DND-41 (cell line): ENCODE measurements at regions not wholly inside any gene's neighbourhood (a gene's known extent, or its start where the extent isn't known, plus 50 kb on each side); places are given as distances from the start of the nearest gene placed in this dataset.

Experiments used
- ATAC-seq: fragments of 200-7000 bp; cut with Tn5 transposase; 3 replicates; pipeline ENCODE4 v1.9.1; 2021; ENCODE audit warnings: low read depth; ENCODE audit not compliant: insufficient read depth
- DNase-seq: peaks from one replicate; pipeline ENCODE4 v3.0.0-alpha.2; 2020
- H2AFZ ChIP-seq: 2 replicates; pipeline ENCODE4 v1.6.0; 2012; ENCODE audit warnings: low read depth, low read length
- H3K27ac ChIP-seq: 2 replicates; pipeline ENCODE4 v1.5.1; 2012; ENCODE audit warnings: low read length, inconsistent platforms
- H3K27me3 ChIP-seq: fragments of 200-600 bp; sonication (generic); 2 replicates; pipeline ENCODE4 v1.6.0; 2012; ENCODE audit warnings: low read length, mild to moderate bottlenecking, inconsistent platforms; ENCODE audit not compliant: insufficient read depth, poor library complexity
- H3K36me3 ChIP-seq: 2 replicates; pipeline ENCODE4 v1.5.1; 2012; ENCODE audit warnings: low read length, inconsistent platforms; ENCODE audit not compliant: insufficient read depth
- H3K4me1 ChIP-seq: 2 replicates; pipeline ENCODE4 v1.5.1; 2012; ENCODE audit warnings: mild to moderate bottlenecking, low read length; ENCODE audit not compliant: insufficient read depth
- H3K4me2 ChIP-seq: 2 replicates; pipeline ENCODE4 v1.6.0; 2012; ENCODE audit warnings: mild to moderate bottlenecking, moderate library complexity, low read length, inconsistent platforms; ENCODE audit not compliant: insufficient read depth
- H3K4me3 ChIP-seq, 2 experiments: fragments of 200-600 bp in 1 of 2; shearing (Covaris generic) in 1 of 2; 2 replicates each; pipeline ENCODE4 v1.5.1; 2012 to 2016; ENCODE audit warnings: inconsistent platforms in 2 of 2, low read length in 2 of 2, mild to moderate bottlenecking in 2 of 2, low read depth in 1 of 2, moderate library complexity in 1 of 2
- H3K79me2 ChIP-seq: 2 replicates; pipeline ENCODE4 v1.6.0; 2012; ENCODE audit warnings: low read length, inconsistent platforms; ENCODE audit not compliant: insufficient read depth
- H3K9ac ChIP-seq: 2 replicates; pipeline ENCODE4 v1.6.0; 2012; ENCODE audit warnings: low read depth, mild to moderate bottlenecking, inconsistent platforms, low read length, moderate library complexity
- H3K9me3 ChIP-seq: 2 replicates; pipeline ENCODE4 v1.5.1; 2012; ENCODE audit warnings: low read length, moderate library complexity, mild to moderate bottlenecking, inconsistent platforms; ENCODE audit not compliant: insufficient read depth, severe bottlenecking
- H4K20me1 ChIP-seq: 2 replicates; pipeline ENCODE4 v1.6.0; 2012; ENCODE audit warnings: low read length; ENCODE audit not compliant: insufficient read depth
- CTCF ChIP-seq: IDR thresholded peaks from 2 replicates; pipeline ENCODE4 v1.5.1; 2012; ENCODE audit warnings: borderline replicate concordance, low read length, moderate library complexity, mild to moderate bottlenecking; ENCODE audit not compliant: poor library complexity, severe bottlenecking; ENCODE audit errors: extremely low read depth
- EZH2 ChIP-seq: IDR thresholded peaks from 3 replicates; pipeline ENCODE4 v1.6.1; 2012; ENCODE audit warnings: borderline replicate concordance, low read depth, mild to moderate bottlenecking, moderate library complexity, low read length, inconsistent platforms; ENCODE audit not compliant: severe bottlenecking

DNA sequence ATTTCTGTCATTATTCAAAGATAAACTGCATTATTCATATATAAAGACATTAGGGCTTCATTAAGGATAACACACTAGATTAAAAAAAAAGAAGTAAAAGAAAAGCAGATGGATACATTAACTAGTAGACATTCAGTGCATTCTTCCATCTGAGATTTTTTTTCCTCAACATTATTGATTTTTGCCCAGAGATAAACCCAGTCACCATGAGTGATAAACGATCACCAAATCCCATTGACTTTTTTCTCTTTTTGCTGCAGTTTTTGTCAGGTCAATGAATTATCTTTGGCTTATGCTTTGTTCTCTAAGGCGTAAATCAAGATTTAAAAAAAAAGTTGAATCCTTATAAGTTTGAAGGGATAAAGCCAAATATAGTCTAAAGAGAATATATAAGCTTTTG lies 925.0 kb downstream of the GBE1 start:
- Histone ChIP-seq H3K27ac (no peak overlapping the region), H3K4me2 (no peak overlapping the region), H3K79me2 (no peaks in the 10 kb centered on the region), H4K20me1 (no peaks in the 10 kb centered on the region), H3K4me3 (no peak overlapping the region), H3K9ac (no peak overlapping the region), H3K4me1 (no peaks in the 10 kb centered on the region), H2AFZ (no peak overlapping the region), H3K9me3 (peaks cover 3% of the 10 kb centered on the region), H3K36me3 (no peaks in the 10 kb centered on the region), H3K27me3 (no peaks in the 10 kb centered on the region)
- ATAC-seq (no peak), DNase-seq (no peak)
- no peak for TF ChIP-seq CTCF
- no peak for TF ChIP-seq EZH2

GRCh38 chr3:80807577-80807976 lies 953.9 kb downstream of the GBE1 start:
- H3K9me3 ChIP-seq, result no peaks in the 10 kb centered on the region
- H3K9ac ChIP-seq, result no peak overlapping the region
- H3K4me3 ChIP-seq, result no peak overlapping the region
- no peak overlapping the region for H3K4me2 ChIP-seq
- no peak overlapping the region for H3K27ac ChIP-seq
- H3K4me1 ChIP-seq, result no peaks in the 10 kb centered on the region
- H3K27me3 ChIP-seq, result peaks cover 4% of the 10 kb centered on the region
- DNase-seq (no peak), ATAC-seq (no peak)
- no peak for TF ChIP-seq CTCF
- no peak for TF ChIP-seq EZH2
- H3K36me3 ChIP-seq, result no peaks in the 10 kb centered on the region
- H3K79me2 ChIP-seq, result no peaks in the 10 kb centered on the region
- H4K20me1 ChIP-seq, result no peaks in the 10 kb centered on the region
- H2AFZ ChIP-seq, result no peak overlapping the region

DNA sequence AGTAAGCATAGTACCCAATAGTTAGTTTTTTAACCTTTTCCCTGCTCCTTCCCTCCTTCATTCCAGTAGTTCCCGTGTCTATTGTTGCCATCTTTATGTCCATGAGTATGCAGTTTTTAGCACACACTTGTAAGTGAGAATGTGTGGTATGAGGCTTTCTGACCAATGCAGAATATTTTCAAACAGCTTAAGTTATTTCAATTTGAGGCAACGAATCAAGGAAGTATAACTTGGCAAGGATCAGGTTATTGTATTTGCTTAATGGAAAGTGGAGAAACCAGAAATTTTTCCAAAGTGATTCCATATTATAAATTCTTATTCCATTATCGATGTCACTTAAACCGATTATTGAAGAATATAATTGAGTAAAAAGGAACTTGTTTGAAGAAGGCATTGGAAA lies 954.8 kb downstream of the GBE1 start:
- no peaks in the 10 kb centered on the region for H3K79me2 ChIP-seq
- H3K27ac ChIP-seq, result no peak overlapping the region
- H3K4me2 ChIP-seq, result no peak overlapping the region
- H3K9ac ChIP-seq, result no peak overlapping the region
- ATAC-seq (no peak), DNase-seq (no peak)
- no peak overlapping the region for H2AFZ ChIP-seq
- peaks cover 4% of the 10 kb centered on the region for H3K27me3 ChIP-seq
- H3K36me3 ChIP-seq, result no peaks in the 10 kb centered on the region
- H3K4me3 ChIP-seq, result no peak overlapping the region
- no peaks in the 10 kb centered on the region for H3K4me1 ChIP-seq
- no peaks in the 10 kb centered on the region for H3K9me3 ChIP-seq
- no peaks in the 10 kb centered on the region for H4K20me1 ChIP-seq
- TF ChIP-seq EZH2 (no peak), CTCF (no peak)

DNA sequence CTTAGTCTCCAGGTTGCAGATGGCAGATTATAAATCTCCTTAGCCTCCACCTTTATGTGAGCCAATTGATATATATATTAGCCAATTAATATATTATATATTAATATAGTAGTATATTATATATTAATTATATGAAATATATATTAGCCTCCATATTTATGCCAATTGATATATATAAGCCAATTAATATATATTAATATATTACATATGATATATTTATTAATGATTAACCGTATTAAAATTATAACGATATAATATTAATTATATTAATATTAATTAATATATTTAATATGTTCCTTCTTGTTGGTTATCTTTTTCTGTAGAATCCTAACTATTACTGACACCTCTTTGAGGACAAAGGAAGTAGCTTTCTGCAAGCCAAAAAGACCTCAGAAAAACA lies 972.5 kb downstream of the GBE1 start:
- no peak for DNase-seq
- no peak for ATAC-seq
- H3K27ac ChIP-seq, result no peak overlapping the region
- no peak for TF ChIP-seq CTCF
- no peak for TF ChIP-seq EZH2
- H4K20me1 ChIP-seq, result no peaks in the 10 kb centered on the region
- no peaks in the 10 kb centered on the region for H3K36me3 ChIP-seq
- no peaks in the 10 kb centered on the region for H3K79me2 ChIP-seq
- no peak overlapping the region for H2AFZ ChIP-seq
- no peak overlapping the region for H3K4me2 ChIP-seq
- no peaks in the 10 kb centered on the region for H3K4me1 ChIP-seq
- H3K9me3 ChIP-seq, result no peaks in the 10 kb centered on the region
- H3K4me3 ChIP-seq, result no peak overlapping the region
- no peaks in the 10 kb centered on the region for H3K27me3 ChIP-seq
- H3K9ac ChIP-seq, result no peak overlapping the region
